GM18498 (cell line): ENCODE measurements at regions not wholly inside any gene's neighbourhood (a gene's known extent, or its start where the extent isn't known, plus 50 kb on each side); places are given as distances from the start of the nearest gene placed in this dataset.
"Not testable (repeated sequence)": the region's sequence is repeated elsewhere in the genome, so short reads cannot be mapped to it uniquely, and the experiment has no call there.

ENCODE experiments used
- ATAC-seq: cut with Tn5 transposase; IDR thresholded peaks from one replicate; pipeline ENCODE4 v1.9.1; 2021; ENCODE audit warnings: mild to moderate bottlenecking, moderate library complexity; ENCODE audit not compliant: unreplicated experiment

DNA sequence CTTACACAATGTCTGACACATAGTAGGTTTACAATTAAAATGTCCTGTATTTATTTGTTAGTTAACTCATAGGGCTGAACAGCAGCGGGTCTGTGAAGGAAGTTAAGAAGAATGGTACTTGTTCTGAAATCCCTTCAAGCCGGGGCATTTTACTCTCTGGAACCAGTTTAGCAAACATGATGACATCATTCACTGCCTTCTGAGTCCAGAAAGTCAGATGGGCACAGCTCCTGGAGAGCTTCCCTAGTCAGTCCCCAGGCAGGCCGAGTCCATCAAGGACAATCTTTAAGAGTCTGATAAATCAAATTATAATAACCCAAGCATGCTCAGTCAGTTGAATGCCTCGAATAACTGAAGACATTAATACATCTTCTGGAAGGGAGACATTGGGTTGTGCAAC is 125.4 kb upstream of the DAB1 start:
- ATAC-seq: no peak

GRCh38 chr1:57546549-57547330 is 122.9 kb upstream of the DAB1 start:
- peak; percentile 46 for ATAC-seq

- ATAC-seq: no peak
These were observed 120.5 kb upstream of the DAB1 start for GRCh38 chr1:57544345-57544744.

GRCh38 chr1:57536749-57537423 is 113.0 kb upstream of the DAB1 start:
- ATAC-seq: no peak

- no peak for ATAC-seq
These were observed 108.4 kb upstream of the DAB1 start for GRCh38 chr1:57532299-57532698.

DNA sequence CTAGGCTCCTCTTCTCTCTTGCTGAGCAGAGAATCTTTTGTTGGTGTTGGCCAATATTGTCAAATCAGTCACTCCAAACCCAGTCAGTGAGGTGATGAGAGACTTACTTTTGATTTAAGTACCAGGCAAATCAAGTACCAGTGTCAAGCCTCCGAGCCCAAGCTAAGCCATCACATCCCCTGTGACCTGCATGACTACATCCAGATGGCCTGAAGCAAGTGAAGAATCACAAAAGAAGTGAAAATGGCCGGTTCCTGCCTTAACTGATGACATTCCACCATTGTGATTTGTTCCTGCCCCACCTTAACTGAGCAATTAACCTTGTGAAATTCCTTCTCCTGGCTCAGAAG is 107.0 kb upstream of the DAB1 start:
- ATAC-seq: not testable (repeated sequence)

DNA sequence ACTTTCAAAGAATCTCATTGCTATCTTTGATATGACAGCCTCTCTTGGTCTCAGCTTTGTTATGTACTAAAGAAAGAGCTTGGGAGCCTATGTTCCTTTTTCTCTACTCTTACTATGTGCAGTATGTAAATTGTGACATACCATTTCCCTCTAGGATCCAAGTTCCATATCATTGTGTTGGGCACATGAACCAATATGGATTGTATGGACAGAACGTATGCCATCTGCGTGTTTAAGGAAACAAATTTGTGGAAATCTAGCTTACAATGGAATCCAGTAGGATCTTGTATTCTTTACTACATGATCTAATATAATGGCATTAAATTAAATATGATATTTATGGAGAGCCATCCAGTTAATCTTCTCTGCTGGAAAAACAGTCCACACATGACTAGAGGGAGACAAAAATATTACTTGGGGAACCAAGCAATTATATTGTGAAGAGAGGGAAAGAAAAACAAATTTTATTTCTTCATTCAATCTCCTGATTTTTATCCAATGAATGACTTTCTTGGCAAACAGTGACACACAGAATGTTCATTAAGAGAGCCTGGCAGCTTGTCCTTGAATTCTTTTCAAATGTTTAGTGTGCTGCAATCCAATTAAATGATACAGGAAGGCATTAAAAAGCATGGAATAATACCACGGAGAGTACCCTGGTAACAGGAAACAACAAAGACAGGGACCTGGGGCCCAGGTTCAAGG is 106.5 kb upstream of the DAB1 start:
- no peak for ATAC-seq

DNA sequence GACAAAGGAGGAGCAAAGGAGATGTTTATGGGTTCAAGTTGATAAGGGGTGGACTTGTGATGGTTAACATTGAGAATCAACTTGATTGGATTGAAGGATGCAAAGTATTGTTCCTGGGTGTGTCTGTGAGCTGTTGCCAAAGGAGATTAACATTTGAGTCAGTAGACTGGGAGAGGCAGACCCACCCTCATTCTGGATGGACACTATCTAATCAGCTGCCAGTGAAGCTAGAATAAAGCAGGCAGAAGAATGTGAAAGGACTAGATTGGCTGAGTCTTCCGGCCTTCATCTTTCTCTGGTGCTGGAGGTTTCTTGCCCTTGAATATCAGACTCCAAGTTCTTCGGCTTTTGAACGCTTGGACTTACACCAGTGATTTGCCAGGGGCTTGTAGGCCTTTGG is 98.7 kb upstream of the DAB1 start:
- ATAC-seq: no peak

- no peak for ATAC-seq
These were observed 97.1 kb upstream of the DAB1 start for GRCh38 chr1:57520743-57521515.

DNA sequence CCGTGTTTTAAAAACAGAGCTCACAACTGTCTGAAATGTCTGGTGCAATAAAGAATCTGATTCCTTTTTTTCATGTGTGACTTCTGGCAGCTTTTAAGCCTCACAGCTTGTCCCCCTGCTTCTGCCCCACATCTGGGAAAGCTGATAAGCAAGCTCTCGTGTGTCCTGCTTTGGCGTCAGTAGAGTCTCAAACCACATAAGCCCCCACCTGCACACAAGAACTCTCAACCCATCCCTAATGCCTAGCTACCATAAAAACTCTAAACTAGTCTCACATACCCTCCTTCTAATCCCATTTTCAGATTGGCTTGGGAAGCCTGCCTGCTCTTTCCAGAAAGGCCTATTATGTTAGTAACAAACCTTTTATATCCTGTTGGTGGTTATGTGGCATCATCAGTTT is 94.6 kb upstream of the DAB1 start:
- ATAC-seq: no peak

GRCh38 chr1:57517587-57518374 is 93.9 kb upstream of the DAB1 start:
- no peak for ATAC-seq

DNA sequence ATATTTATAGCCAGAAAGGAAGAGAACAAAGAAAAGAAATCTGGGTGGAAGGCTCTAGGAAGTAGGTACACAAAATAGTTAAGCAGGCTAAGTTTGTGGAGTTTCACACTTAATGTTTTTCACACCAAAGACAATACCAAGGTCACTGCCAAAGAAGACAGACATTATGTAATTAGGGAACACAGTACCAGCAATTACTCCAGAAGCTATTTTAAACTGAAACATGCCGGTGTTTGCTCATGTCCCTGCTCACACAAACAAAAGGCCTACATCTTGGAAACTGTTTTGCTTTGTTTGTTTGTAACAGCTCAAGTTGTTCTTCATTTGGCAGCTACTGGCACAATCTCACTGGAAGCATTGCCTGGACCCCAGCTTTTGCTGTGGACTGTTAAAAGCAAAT is 88.5 kb upstream of the DAB1 start:
- no peak for ATAC-seq

- no peak for ATAC-seq
These were observed 83.1 kb upstream of the DAB1 start for GRCh38 chr1:57506941-57507340.

DNA sequence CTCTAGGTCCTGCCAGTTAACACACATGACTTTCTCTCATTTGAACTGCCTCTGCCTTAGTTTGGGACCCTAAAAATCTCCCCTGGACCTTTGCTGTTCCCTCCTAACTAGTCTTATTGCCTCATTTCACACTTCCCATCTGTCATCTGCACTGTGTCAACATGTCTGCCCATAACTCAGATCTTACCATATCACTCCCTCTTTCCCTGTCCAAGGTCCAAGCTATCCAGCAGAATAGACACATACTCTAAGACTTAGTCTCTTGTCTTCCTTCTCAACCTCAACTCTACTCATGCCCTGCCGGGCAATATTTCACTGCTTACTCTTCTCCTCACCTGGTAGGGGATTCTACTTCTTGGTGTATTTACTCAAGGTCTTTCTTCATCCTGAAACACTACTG is 79.5 kb upstream of the DAB1 start:
- ATAC-seq: no peak

DNA sequence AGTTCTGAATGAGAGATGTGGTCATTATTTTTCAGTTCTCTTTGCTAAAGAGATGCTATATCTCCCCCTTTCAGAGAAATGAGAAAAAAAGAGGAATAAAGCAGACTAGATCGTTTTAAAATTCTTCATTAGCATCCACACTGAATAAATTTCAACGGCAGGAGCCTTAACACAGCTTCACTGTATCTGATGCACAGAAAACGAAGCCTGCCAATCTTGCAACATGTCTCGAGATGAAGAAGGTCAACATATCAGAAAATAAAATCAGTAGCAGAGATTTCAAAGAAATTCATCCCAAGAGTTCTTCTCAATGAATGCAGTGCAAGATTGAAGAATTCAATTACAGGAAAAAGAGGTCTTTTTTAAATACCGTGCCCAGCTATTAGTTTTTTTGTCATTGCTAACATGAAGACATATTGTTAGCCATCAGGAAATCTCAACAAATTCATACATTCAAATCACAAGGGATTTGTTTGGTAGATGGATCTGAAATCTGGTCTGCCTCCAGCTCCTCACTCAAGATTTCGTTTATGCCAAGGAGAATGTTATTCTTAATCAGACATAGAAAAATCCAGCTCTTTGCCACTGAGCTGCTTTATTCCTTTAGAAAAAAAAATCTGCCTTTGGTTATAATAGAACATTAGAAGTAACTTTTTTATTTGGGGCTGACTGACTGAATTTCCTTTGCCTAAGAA is 76.4 kb upstream of the DAB1 start:
- no peak for ATAC-seq

GRCh38 chr1:57494530-57495079 is 70.7 kb upstream of the DAB1 start:
- no peak for ATAC-seq

DNA sequence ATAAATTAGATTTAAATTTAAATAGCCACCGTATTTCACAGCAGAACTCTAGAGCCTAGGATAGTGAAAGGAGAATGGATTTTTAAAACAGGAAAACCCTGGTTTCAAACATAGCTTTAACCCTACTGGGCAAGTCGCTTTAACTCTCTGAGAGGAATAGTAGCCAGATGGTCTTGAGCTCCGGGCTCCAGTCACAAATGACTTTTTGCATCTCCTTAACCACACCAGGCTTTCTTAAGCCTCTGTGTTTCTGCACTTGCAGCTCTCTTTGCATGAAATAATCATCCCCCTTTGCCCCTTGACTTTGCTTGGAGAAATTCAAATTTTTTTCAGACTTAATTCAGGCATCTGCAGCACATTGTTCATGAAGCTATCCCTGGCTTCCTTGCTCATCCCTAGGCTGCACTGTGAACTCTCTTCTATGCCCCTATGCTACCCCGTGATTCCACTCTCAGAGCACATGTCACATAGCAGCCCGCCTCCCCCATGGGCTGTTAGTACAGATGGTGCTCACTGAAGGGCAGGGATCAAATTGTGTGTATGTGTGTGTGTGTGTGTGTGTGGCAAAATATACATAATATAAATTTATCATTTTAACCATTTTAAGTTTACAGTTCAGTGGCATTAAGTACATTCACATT is 68.8 kb upstream of the DAB1 start:
- no peak for ATAC-seq

DNA sequence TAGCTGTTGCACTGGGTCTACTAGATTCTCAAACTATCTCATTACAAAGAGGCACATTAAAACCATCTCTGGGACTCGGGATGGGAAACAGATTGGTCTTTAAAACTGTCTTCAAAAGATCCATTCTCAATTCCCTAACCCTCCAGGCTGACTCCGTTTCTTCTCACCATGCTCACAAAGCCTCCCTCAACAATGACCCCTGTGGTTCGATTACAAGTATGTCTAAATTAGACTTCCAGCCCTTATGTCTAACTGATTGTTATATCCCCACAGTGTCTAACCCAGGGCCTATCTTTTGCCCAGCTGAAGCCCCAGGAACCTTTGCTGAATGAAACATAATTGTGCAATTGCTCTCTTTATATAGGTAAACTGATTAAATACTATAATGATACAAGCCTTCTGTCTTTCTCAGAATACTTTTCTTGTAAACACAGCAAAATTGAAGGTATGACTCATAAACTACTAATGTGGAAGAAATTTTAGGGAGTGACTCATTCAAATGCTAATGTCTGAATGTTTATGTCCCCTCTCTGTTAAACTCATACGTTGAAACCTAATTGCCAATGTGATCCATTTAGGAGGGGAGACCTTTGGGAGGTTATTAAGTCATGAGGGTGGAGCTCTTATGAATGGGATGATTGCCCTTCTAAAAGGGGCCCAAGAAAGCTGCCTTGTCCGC is 65.6 kb upstream of the DAB1 start:
- ATAC-seq: no peak

DNA sequence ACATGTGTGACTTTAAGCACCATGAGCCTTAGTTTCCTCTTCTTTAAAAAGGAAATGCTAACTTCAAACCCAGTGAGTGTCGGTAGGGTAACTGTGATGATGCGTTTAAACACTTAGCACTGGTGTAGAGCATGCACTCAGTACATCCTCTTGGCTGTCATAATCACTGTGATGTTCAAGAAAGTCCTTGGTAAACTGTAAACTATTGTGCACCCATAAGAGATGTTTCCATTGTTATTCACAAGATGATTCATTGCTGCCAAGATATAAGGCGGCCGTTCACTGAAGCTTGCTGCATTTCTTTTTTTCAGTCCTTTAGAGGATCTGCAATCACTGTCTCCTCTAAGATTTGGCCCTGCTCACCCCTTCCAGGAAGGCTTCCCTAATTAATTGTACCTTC is 61.8 kb upstream of the DAB1 start:
- ATAC-seq: no peak
